Common myeloid progenitor, CD34-positive (primary cell): ENCODE measurements at regions not wholly inside any gene's neighbourhood (a gene's known extent, or its start where the extent isn't known, plus 50 kb on each side); places are given as distances from the start of the nearest gene placed in this dataset.

ENCODE experiments used
- CTCF ChIA-PET: fragments of 350-600 bp; sonication (Branson Sonifier 250); formaldehyde crosslinking; loops from one replicate; lab custom pipeline; 2021; ENCODE audit warnings: antibody characterized with exemption; lab: Charles Lee
- POLR2A ChIA-PET: fragments of 350-600 bp; sonication (Branson Sonifier 250); formaldehyde crosslinking; loops from one replicate; lab custom pipeline; 2021; ENCODE audit warnings: antibody characterized with exemption; lab: Charles Lee
- DNase-seq, 3 donors: peaks; one replicate each; pipeline versions ENCODE4 v3.0.0 to v3.0.0-alpha.2; 2013
- H3K27ac ChIP-seq, 2 experiments: 1 replicate in 1 of 2; 2 replicates in 1 of 2; pipeline ENCODE4 v1.7.0; 2013; ENCODE audit warnings: inconsistent platforms in 2 of 2, low read length in 2 of 2, mild to moderate bottlenecking in 2 of 2, low read depth in 1 of 2, moderate library complexity in 1 of 2; ENCODE audit not compliant: severe bottlenecking in 2 of 2, insufficient read depth in 1 of 2, poor library complexity in 1 of 2
- H3K27me3 ChIP-seq, 5 experiments: replicated peaks in 2 of 5; 1 replicate in 3 of 5; 2 replicates in 2 of 5; pipeline versions ENCODE4 v1.6.1 to v1.7.0; 2013; ENCODE audit warnings: low read length in 4 of 5, mild to moderate bottlenecking in 2 of 5, moderate library complexity in 2 of 5, inconsistent platforms in 1 of 5; ENCODE audit not compliant: insufficient read depth in 5 of 5, control insufficient read depth in 4 of 5
- H3K36me3 ChIP-seq, 4 experiments: 1 replicate in 2 of 4; 2 replicates in 2 of 4; pipeline versions ENCODE4 v1.6.1 to v1.7.0; 2013; ENCODE audit warnings: low read length in 3 of 4, control low read depth in 1 of 4, mild to moderate bottlenecking in 1 of 4; ENCODE audit not compliant: control insufficient read depth in 4 of 4, insufficient read depth in 4 of 4
- H3K4me1 ChIP-seq, 4 experiments: 1 replicate in 3 of 4; 2 replicates in 1 of 4; pipeline versions ENCODE4 v1.6.1 to v1.7.1; 2013; ENCODE audit warnings: low read length in 3 of 4, mild to moderate bottlenecking in 3 of 4, control low read depth in 1 of 4, inconsistent platforms in 1 of 4, moderate library complexity in 1 of 4; ENCODE audit not compliant: control insufficient read depth in 4 of 4, insufficient read depth in 4 of 4; ENCODE audit errors: control extremely low read depth in 1 of 4
- H3K4me3 ChIP-seq, 7 experiments: 1 replicate in 4 of 7; 2 replicates in 3 of 7; pipeline versions ENCODE4 v1.5.1 to v1.7.0; 2013; ENCODE audit warnings: mild to moderate bottlenecking in 7 of 7, low read length in 6 of 7, moderate library complexity in 6 of 7, inconsistent platforms in 2 of 7, low read depth in 2 of 7, control low read depth in 1 of 7; ENCODE audit not compliant: insufficient read depth in 4 of 7, control insufficient read depth in 1 of 7; ENCODE audit errors: extremely low read depth in 1 of 7
- H3K9me3 ChIP-seq, 5 experiments: 1 replicate in 4 of 5; 2 replicates in 1 of 5; pipeline versions ENCODE4 v1.6.1 to v1.7.1; 2013; ENCODE audit warnings: low read length in 4 of 5, mild to moderate bottlenecking in 2 of 5, inconsistent platforms in 1 of 5, low read depth in 1 of 5, moderate library complexity in 1 of 5; ENCODE audit not compliant: control insufficient read depth in 4 of 5, insufficient read depth in 2 of 5; ENCODE audit errors: control extremely low read depth in 1 of 5
- WGBS: methylation state at CpG from one replicate; pipeline ENCODE4 v1.1.5; 2013; ENCODE audit not compliant: insufficient coverage; 5-methylcytosine and 5-hydroxymethylcytosine counted together

- Histone ChIP-seq H3K9me3 (no peaks in the 10 kb centered on the region), H3K27me3 (no peaks in the 10 kb centered on the region), H3K36me3 (no peaks in the 10 kb centered on the region), H3K27ac (no peak overlapping the region), H3K4me1 (no peaks in the 10 kb centered on the region), H3K4me3 (no peak overlapping the region)
- ChIA-PET CTCF (no interaction called here), POLR2A (no interaction called here)
- DNase-seq, result no peak
- WGBS, result no CpG with 5 or more reads among the region's 1 CpG
Observed at GRCh38 chr12:42761086-42761485, 171.5 kb upstream of the PRICKLE1 start.

DNA sequence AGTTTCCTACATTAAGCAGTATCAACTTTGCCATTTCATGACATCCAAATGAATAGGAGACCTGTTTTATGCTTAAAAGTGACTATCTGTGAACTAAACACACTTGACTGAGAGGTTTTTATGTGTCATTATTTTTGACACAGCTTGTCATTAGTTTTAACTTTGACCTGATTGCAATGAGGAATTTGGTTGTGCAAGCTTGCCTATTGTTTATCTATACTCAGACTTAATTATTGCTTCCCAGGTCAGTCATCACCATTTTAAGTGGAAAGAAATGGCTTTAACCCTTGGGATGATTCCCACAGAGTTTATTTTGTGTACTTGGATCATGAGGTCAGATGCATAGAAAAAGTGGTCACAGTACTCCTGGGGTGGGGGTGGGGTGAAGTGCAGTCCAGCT lies 171.0 kb upstream of the PRICKLE1 start:
- no peak for DNase-seq
- H3K4me3 ChIP-seq, result no peak overlapping the region
- no peaks in the 10 kb centered on the region for H3K27me3 ChIP-seq
- no peaks in the 10 kb centered on the region for H3K36me3 ChIP-seq
- no peaks in the 10 kb centered on the region for H3K4me1 ChIP-seq
- no peaks in the 10 kb centered on the region for H3K9me3 ChIP-seq
- H3K27ac ChIP-seq, result no peak overlapping the region
- ChIA-PET POLR2A (no interaction called here), CTCF (interaction anchor here (0.7 kb wide), 1 partner anchor 1485 kb away, joined by 3 read pairs; no protein-coding TSS in a partner anchor)

DNA sequence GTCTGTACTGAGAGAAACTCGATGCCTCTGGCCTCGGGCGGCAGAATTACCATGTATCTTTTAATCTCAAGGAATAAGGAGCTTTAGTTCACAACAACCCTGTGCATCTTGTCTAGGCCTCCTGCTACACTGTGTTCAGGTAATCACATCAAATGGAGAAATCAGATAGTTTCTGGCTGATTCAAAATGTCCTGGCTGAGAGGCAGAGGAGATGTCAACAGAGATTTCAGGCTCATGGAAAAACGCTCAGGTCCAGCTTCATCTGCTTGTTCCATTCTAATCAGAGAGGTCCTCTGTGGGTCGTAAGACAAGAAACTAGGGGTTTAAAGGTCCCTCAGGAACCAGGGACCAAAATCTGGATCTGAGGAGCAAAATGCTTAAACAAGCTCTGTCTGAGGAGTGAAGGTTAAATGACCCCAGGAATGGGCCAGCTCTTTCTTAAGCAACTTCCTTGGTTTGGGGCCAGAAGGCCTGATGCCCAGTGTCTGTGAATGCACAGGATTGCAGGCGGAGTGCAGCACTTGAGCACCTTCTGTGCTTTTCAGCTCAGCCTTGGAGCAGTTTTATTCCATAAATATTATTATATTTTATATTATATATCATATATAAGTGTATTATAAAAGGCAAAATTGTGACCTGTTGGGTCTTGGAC lies 170.2 kb upstream of the PRICKLE1 start:
- Histone ChIP-seq H3K27me3 (no peaks in the 10 kb centered on the region), H3K9me3 (no peaks in the 10 kb centered on the region), H3K36me3 (no peaks in the 10 kb centered on the region), H3K27ac (no peak overlapping the region), H3K4me1 (no peaks in the 10 kb centered on the region), H3K4me3 (no peak overlapping the region)
- ChIA-PET CTCF (interaction anchor here (0.7 kb wide), 1 partner anchor 1485 kb away, joined by 3 read pairs; no protein-coding TSS in a partner anchor), POLR2A (no interaction called here)
- DNase-seq, result no peak
- 89% methylated on average over 5 of the region's 6 CpGs for WGBS

- no peak overlapping the region for H3K4me3 ChIP-seq
- H3K9me3 ChIP-seq, result no peaks in the 10 kb centered on the region
- 100% methylated on average over 3 of the region's 4 CpGs for WGBS
- ChIA-PET POLR2A (no interaction called here), CTCF (no interaction called here)
- no peaks in the 10 kb centered on the region for H3K4me1 ChIP-seq
- no peak for DNase-seq
- H3K36me3 ChIP-seq, result no peaks in the 10 kb centered on the region
- no peak overlapping the region for H3K27ac ChIP-seq
- no peaks in the 10 kb centered on the region for H3K27me3 ChIP-seq
Observed at GRCh38 chr12:42758806-42759205, 169.3 kb upstream of the PRICKLE1 start.

GRCh38 chr12:42757624-42758119 lies 168.1 kb upstream of the PRICKLE1 start:
- no peaks in the 10 kb centered on the region for H3K36me3 ChIP-seq
- WGBS, result 100% methylated on average over 7 of the region's 8 CpGs
- CTCF ChIA-PET, result no interaction called here
- no peak for DNase-seq
- H3K27me3 ChIP-seq, result no peaks in the 10 kb centered on the region
- POLR2A ChIA-PET, result no interaction called here
- H3K27ac ChIP-seq, result no peak overlapping the region
- no peaks in the 10 kb centered on the region for H3K4me1 ChIP-seq
- H3K4me3 ChIP-seq, result no peak overlapping the region
- H3K9me3 ChIP-seq, result no peaks in the 10 kb centered on the region

DNA sequence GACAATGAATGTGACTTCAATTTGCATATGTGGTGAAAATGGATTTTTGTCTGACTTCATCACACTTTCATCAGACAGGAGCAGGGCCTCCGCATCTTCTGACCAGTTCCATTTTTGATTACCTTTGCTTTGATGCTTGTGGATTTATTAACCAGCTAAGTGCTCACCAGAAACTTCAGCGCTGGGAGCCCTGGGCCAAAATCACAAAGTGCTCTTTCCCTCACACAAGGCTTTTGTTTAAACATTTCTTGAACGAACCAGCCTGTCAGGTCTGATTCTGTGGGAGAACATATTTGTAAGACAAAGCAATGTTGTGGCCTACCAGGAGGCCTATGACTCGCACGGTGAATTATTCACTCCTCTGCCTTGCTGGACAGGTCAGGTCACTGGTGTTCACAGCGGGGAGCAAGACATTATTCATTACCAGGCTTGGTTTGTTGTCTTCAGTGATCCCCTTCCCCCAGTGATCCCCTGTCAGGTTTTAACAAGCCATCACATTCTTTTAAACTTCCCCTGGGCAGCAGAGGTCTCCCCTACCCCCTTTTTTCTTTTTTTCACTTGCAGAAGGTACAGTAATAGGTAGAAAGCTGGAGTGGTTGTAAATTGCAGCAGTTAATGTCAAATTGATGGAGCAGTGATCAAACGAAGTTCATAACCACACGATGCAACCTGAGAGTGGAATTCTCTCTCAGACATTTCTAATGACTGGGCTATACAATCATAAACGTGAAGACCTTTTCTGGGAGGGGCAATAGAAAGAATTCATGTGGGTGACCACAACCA lies 167.5 kb upstream of the PRICKLE1 start:
- Histone ChIP-seq H3K4me3 (no peak overlapping the region), H3K27ac (no peak overlapping the region), H3K27me3 (no peaks in the 10 kb centered on the region), H3K4me1 (no peaks in the 10 kb centered on the region), H3K9me3 (no peaks in the 10 kb centered on the region), H3K36me3 (no peaks in the 10 kb centered on the region)
- ChIA-PET POLR2A (no interaction called here), CTCF (no interaction called here)
- WGBS, result 67% methylated on average over 9 of the region's 9 CpGs
- no peak for DNase-seq

- 88% methylated on average over 1 of the region's 1 CpG for WGBS
- no peaks in the 10 kb centered on the region for H3K4me1 ChIP-seq
- ChIA-PET POLR2A (no interaction called here), CTCF (no interaction called here)
- no peaks in the 10 kb centered on the region for H3K27me3 ChIP-seq
- DNase-seq, result no peak
- H3K36me3 ChIP-seq, result no peaks in the 10 kb centered on the region
- peaks cover 0 to 11% (median 5%) of the 10 kb centered on the region in 5 experiments for H3K9me3 ChIP-seq
- no peak overlapping the region for H3K4me3 ChIP-seq
- no peak overlapping the region for H3K27ac ChIP-seq
Observed at GRCh38 chr12:42750356-42750755, 160.8 kb upstream of the PRICKLE1 start.
